ENCODE measurements at regions not wholly inside any gene's neighbourhood (a gene's known extent, or its start where the extent isn't known, plus 50 kb on each side); places are given as distances from the start of the nearest gene placed in this dataset.
"Not testable (repeated sequence)": the region's sequence is repeated elsewhere in the genome, so short reads cannot be mapped to it uniquely, and the experiment has no call there.

- 87% methylated on average over 12 of the region's 45 CpGs for WGBS (ENCODE audit: insufficient coverage)
Measured at GRCh38 chr9:104234632-104235337, 140.7 kb downstream of the SMC2 start.

GRCh38 chr9:104235347-104236120 is 141.4 kb downstream of the SMC2 start:
- H3K4me3 Mint-ChIP-seq; H3K9me3 Mint-ChIP-seq; H3K4me1 Mint-ChIP-seq; H3K27ac ChIP-seq (ENCODE audit: low read length); H3K9me3 ChIP-seq; H3K4me1 ChIP-seq (ENCODE audit: control insufficient read depth in 1 of 2, extremely low read depth in 1 of 2, insufficient read depth in 2 of 2, low read length in 2 of 2); H3K4me3 ChIP-seq (ENCODE audit: control insufficient read depth in 1 of 2, extremely low read depth in 1 of 2, low read length in 1 of 2); CTCF ChIA-PET; H3K27ac Mint-ChIP-seq; H3K36me3 ChIP-seq (ENCODE audit: control insufficient read depth in 2 of 2, extremely low read depth in 1 of 2, insufficient read depth in 1 of 2, low read length in 1 of 2); ATAC-seq (replicated peaks in 1 of 4); DNase-seq; POLR2A ChIA-PET; H3K27me3 ChIP-seq (replicated peaks in 1 of 2; ENCODE audit: control insufficient read depth in 2 of 2, extremely low read depth in 1 of 2, insufficient read depth in 2 of 2, low read length in 1 of 2); H3K27me3 Mint-ChIP-seq; H3K36me3 Mint-ChIP-seq: not testable (repeated sequence)
- 95% methylated on average over 23 of the region's 42 CpGs for WGBS (ENCODE audit: insufficient coverage)

More at GRCh38 chr9:104234632-104235337, 140.7 kb downstream of the SMC2 start:
- H3K27ac ChIP-seq (ENCODE audit: low read length); H3K4me3 ChIP-seq (ENCODE audit: control insufficient read depth in 1 of 2, extremely low read depth in 1 of 2, low read length in 1 of 2); ATAC-seq (replicated peaks in 1 of 4); H3K4me3 Mint-ChIP-seq; H3K36me3 ChIP-seq (ENCODE audit: control insufficient read depth in 2 of 2, extremely low read depth in 1 of 2, insufficient read depth in 1 of 2, low read length in 1 of 2); DNase-seq; H3K27ac Mint-ChIP-seq; CTCF ChIA-PET; H3K4me1 Mint-ChIP-seq; H3K36me3 Mint-ChIP-seq; POLR2A ChIA-PET; H3K4me1 ChIP-seq (ENCODE audit: control insufficient read depth in 1 of 2, extremely low read depth in 1 of 2, insufficient read depth in 2 of 2, low read length in 2 of 2); H3K27me3 Mint-ChIP-seq; H3K9me3 Mint-ChIP-seq; H3K9me3 ChIP-seq; H3K27me3 ChIP-seq (replicated peaks in 1 of 2; ENCODE audit: control insufficient read depth in 2 of 2, extremely low read depth in 1 of 2, insufficient read depth in 2 of 2, low read length in 1 of 2): not testable (repeated sequence)

- Histone ChIP-seq H3K4me1 (ENCODE audit: control insufficient read depth in 1 of 2, extremely low read depth in 1 of 2, insufficient read depth in 2 of 2, low read length in 2 of 2) (no peaks in the 10 kb centered on the region), H3K9me3 (no peaks in the 10 kb centered on the region), H3K27ac (ENCODE audit: low read length) (no peak overlapping the region), H3K4me3 (ENCODE audit: control insufficient read depth in 1 of 2, extremely low read depth in 1 of 2, low read length in 1 of 2) (no peak overlapping the region), H3K36me3 (ENCODE audit: control insufficient read depth in 2 of 2, extremely low read depth in 1 of 2, insufficient read depth in 1 of 2, low read length in 1 of 2) (no peaks in the 10 kb centered on the region), H3K27me3 (replicated peaks in 1 of 2; ENCODE audit: control insufficient read depth in 2 of 2, extremely low read depth in 1 of 2, insufficient read depth in 2 of 2, low read length in 1 of 2) (no peaks in the 10 kb centered on the region)
- Mint-ChIP-seq H3K27me3 (no peaks in the 10 kb centered on the region), H3K9me3 (peaks cover 0 to 6% (median 2%) of the 10 kb centered on the region in 3 donors), H3K4me3 (no peak overlapping the region), H3K36me3 (no peaks in the 10 kb centered on the region), H3K27ac (no peak overlapping the region), H3K4me1 (no peaks in the 10 kb centered on the region)
- ChIA-PET POLR2A (no interaction called here), CTCF (no interaction called here)
- ATAC-seq (replicated peaks in 1 of 4) (no peak), DNase-seq (no peak)
- no CpG with 5 or more reads among the region's 3 CpGs for WGBS (ENCODE audit: insufficient coverage)
Measured at GRCh38 chr9:104238668-104239067, 144.6 kb downstream of the SMC2 start.

GRCh38 chr9:104240890-104241289 is 146.8 kb downstream of the SMC2 start:
- ChIA-PET POLR2A (no interaction called here), CTCF (no interaction called here)
- DNase-seq, result no peak
- Mint-ChIP-seq H3K36me3 (no peaks in the 10 kb centered on the region), H3K27me3 (peaks cover 0 to 3% of the 10 kb centered on the region in 2 donors), H3K9me3 (peaks cover 0 to 6% (median 2%) of the 10 kb centered on the region in 3 donors), H3K4me3 (no peak overlapping the region), H3K27ac (no peak overlapping the region), H3K4me1 (no peaks in the 10 kb centered on the region)
- WGBS (ENCODE audit: insufficient coverage), result no CpG with 5 or more reads among the region's 2 CpGs
- Histone ChIP-seq H3K4me1 (ENCODE audit: control insufficient read depth in 1 of 2, extremely low read depth in 1 of 2, insufficient read depth in 2 of 2, low read length in 2 of 2) (no peaks in the 10 kb centered on the region), H3K27me3 (replicated peaks in 1 of 2; ENCODE audit: control insufficient read depth in 2 of 2, extremely low read depth in 1 of 2, insufficient read depth in 2 of 2, low read length in 1 of 2) (no peaks in the 10 kb centered on the region), H3K36me3 (ENCODE audit: control insufficient read depth in 2 of 2, extremely low read depth in 1 of 2, insufficient read depth in 1 of 2, low read length in 1 of 2) (no peaks in the 10 kb centered on the region), H3K27ac (ENCODE audit: low read length) (no peak overlapping the region), H3K4me3 (ENCODE audit: control insufficient read depth in 1 of 2, extremely low read depth in 1 of 2, low read length in 1 of 2) (no peak overlapping the region), H3K9me3 (no peaks in the 10 kb centered on the region)
- no peak for ATAC-seq (replicated peaks in 1 of 4)

DNA sequence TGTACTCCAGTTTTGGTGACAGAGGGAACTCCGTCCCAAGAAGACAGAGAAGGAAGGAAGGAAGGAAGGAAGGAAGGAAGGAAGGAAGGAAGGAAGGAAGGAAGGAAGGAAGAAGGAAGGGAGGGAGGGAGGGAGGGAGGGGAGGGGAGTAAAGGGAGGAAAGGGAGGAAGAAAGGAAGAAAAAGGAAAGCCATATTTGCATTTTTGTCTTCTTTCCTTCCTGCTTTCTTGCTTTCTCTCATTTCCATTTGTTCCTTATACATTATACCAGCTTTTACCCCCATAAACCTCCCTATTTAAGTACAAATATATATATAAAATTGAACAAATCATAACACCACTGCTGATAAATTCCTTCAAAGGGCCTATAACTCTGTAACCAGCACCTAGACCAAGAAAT is 151.8 kb downstream of the SMC2 start:
- no peaks in the 10 kb centered on the region for H3K4me1 Mint-ChIP-seq
- no peak overlapping the region for H3K4me3 ChIP-seq (ENCODE audit: control insufficient read depth in 1 of 2, extremely low read depth in 1 of 2, low read length in 1 of 2)
- H3K36me3 Mint-ChIP-seq, result no peaks in the 10 kb centered on the region
- H3K27me3 Mint-ChIP-seq, result peaks cover 0 to 3% of the 10 kb centered on the region in 2 donors
- WGBS (ENCODE audit: insufficient coverage), result 38% methylated on average over 1 of the region's 1 CpG
- no peaks in the 10 kb centered on the region for H3K9me3 ChIP-seq
- DNase-seq, result no peak
- no peaks in the 10 kb centered on the region for H3K27me3 ChIP-seq (replicated peaks in 1 of 2; ENCODE audit: control insufficient read depth in 2 of 2, extremely low read depth in 1 of 2, insufficient read depth in 2 of 2, low read length in 1 of 2)
- H3K27ac Mint-ChIP-seq, result no peak overlapping the region
- CTCF ChIA-PET, result no interaction called here
- H3K9me3 Mint-ChIP-seq, result no peaks in the 10 kb centered on the region
- no peak overlapping the region for H3K27ac ChIP-seq (ENCODE audit: low read length)
- no peak overlapping the region for H3K4me3 Mint-ChIP-seq
- ATAC-seq (replicated peaks in 1 of 4), result no peak
- H3K4me1 ChIP-seq (ENCODE audit: control insufficient read depth in 1 of 2, extremely low read depth in 1 of 2, insufficient read depth in 2 of 2, low read length in 2 of 2), result no peaks in the 10 kb centered on the region
- POLR2A ChIA-PET, result no interaction called here
- H3K36me3 ChIP-seq (ENCODE audit: control insufficient read depth in 2 of 2, extremely low read depth in 1 of 2, insufficient read depth in 1 of 2, low read length in 1 of 2), result no peaks in the 10 kb centered on the region

DNA sequence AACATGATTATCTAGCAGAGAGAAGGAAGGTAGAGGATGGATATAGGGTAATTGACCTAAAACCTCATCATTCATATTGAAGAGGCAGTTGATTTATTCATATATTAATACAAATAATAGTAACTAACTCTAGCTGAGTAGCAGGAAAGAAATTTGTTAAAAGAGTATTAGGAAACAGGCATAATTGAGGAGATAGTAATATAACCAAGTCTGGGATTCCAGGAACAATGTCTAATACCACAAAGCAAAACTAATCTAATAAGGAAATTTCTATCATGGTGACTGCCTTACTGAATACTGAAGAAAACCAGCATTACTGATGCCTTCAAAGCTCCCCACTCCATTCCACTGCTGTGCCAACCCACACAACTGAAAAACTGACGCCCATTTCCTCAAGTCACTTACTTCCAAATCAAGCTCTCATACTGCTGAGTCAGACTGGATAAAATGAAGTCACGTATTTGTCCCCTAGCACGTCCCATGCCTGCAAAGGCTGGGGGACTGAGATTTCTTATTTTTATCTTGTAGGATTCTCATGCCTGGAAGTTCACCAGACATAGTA is 153.9 kb downstream of the SMC2 start:
- no peak overlapping the region for H3K27ac ChIP-seq (ENCODE audit: low read length)
- Mint-ChIP-seq H3K36me3 (no peaks in the 10 kb centered on the region), H3K9me3 (peaks cover 0 to 7% (median 6%) of the 10 kb centered on the region in 3 donors), H3K27ac (no peak overlapping the region), H3K27me3 (peaks cover 0 to 3% of the 10 kb centered on the region in 2 donors), H3K4me1 (no peaks in the 10 kb centered on the region), H3K4me3 (no peak overlapping the region)
- CTCF ChIA-PET, result interaction anchor here in 1 of 2 donors (0.5 kb wide), 1 partner anchor 13 kb away, joined by 3 read pairs; no protein-coding TSS in a partner anchor
- H3K36me3 ChIP-seq (ENCODE audit: control insufficient read depth in 2 of 2, extremely low read depth in 1 of 2, insufficient read depth in 1 of 2, low read length in 1 of 2), result no peaks in the 10 kb centered on the region
- WGBS (ENCODE audit: insufficient coverage), result 70% methylated on average over 3 of the region's 3 CpGs
- ATAC-seq (replicated peaks in 1 of 4) (no peak), DNase-seq (no peak)
- H3K27me3 ChIP-seq (replicated peaks in 1 of 2; ENCODE audit: control insufficient read depth in 2 of 2, extremely low read depth in 1 of 2, insufficient read depth in 2 of 2, low read length in 1 of 2), result no peaks in the 10 kb centered on the region
- H3K9me3 ChIP-seq, result no peaks in the 10 kb centered on the region
- POLR2A ChIA-PET, result no interaction called here
- no peaks in the 10 kb centered on the region for H3K4me1 ChIP-seq (ENCODE audit: control insufficient read depth in 1 of 2, extremely low read depth in 1 of 2, insufficient read depth in 2 of 2, low read length in 2 of 2)
- H3K4me3 ChIP-seq (ENCODE audit: control insufficient read depth in 1 of 2, extremely low read depth in 1 of 2, low read length in 1 of 2), result no peak overlapping the region

Data from T-cell (primary cell).